OCI-LY3 (cell line): ENCODE measurements at regions not wholly inside any gene's neighbourhood (a gene's known extent, or its start where the extent isn't known, plus 50 kb on each side); places are given as distances from the start of the nearest gene placed in this dataset.

Experiments
- H2AFZ ChIP-seq: fragments of 200-600, 300-600 bp; shearing (Covaris generic); 2 replicates; pipeline ENCODE4 v1.6.0; 2014; ENCODE audit warnings: antibody characterized with exemption, low read depth, low read length
- H3K27ac ChIP-seq: fragments of 200-600, 300-600 bp; sonication (generic); 2 replicates; pipeline ENCODE4 v1.5.1; 2014; ENCODE audit warnings: mild to moderate bottlenecking, low read length, moderate library complexity, mixed read lengths
- H3K27me3 ChIP-seq: fragments of 200-600, 300-600 bp; sonication (generic); 2 replicates; pipeline ENCODE4 v1.6.1; 2014; ENCODE audit warnings: low read depth, low read length, mixed read lengths
- H3K36me3 ChIP-seq: fragments of 200-600, 300-600 bp; sonication (generic); replicated peaks from 2 replicates; pipeline ENCODE3; 2014; ENCODE audit warnings: low read depth, low read length, mixed read lengths
- H3K4me1 ChIP-seq: fragments of 300-600, 200-600 bp; sonication (generic); 2 replicates; pipeline ENCODE4 v1.6.1; 2014; ENCODE audit warnings: low read length, mixed read lengths
- H3K4me2 ChIP-seq: fragments of 200-600, 300-600 bp; sonication (generic); 2 replicates; pipeline ENCODE4 v1.6.1; 2014; ENCODE audit warnings: low read length, mixed read lengths
- H3K4me3 ChIP-seq: fragments of 300-600, 200-600 bp; sonication (generic); 2 replicates; pipeline ENCODE4 v1.5.1; 2014; ENCODE audit warnings: antibody characterized with exemption, mild to moderate bottlenecking, low read length, moderate library complexity
- H3K79me2 ChIP-seq: fragments of 300-600, 200-600 bp; shearing (Covaris generic); 2 replicates; pipeline ENCODE4 v1.6.1; 2014; ENCODE audit warnings: mild to moderate bottlenecking, low read length, mixed read lengths
- H3K9ac ChIP-seq: fragments of 300-600, 200-600 bp; shearing (Covaris generic); 2 replicates; pipeline ENCODE4 v1.6.0; 2014; ENCODE audit warnings: mild to moderate bottlenecking, low read length, moderate library complexity
- H3K9me3 ChIP-seq: fragments of 200-600, 300-600 bp; shearing (Covaris generic); 2 replicates; pipeline ENCODE4 v1.6.1; 2014; ENCODE audit warnings: low read length, mixed read lengths; ENCODE audit not compliant: insufficient read depth
- H4K20me1 ChIP-seq: fragments of 200-600, 300-600 bp; sonication (generic); 2 replicates; pipeline ENCODE4 v1.6.1; 2016; ENCODE audit warnings: low read length, mixed read lengths; ENCODE audit not compliant: insufficient read depth
- CTCF ChIP-seq: fragments of 200-600, 300-600 bp; sonication (generic); IDR thresholded peaks from 2 replicates; pipeline ENCODE4 v1.5.1; 2014; ENCODE audit warnings: antibody characterized with exemption, low read length, low read depth
- EZH2phosphoT487 ChIP-seq: fragments of 200-600 bp; shearing (Covaris generic); IDR thresholded peaks from 2 replicates; pipeline ENCODE4 v1.6.1; 2018; ENCODE audit warnings: antibody characterized with exemption, mixed run types, low read depth

GRCh38 chr10:120018695-120019094 is 126.2 kb downstream of the SEC23IP start:
- H2AFZ ChIP-seq = no peak overlapping the region

GRCh38 chr10:120019568-120019967 is 127.0 kb downstream of the SEC23IP start:
- H3K9me3 ChIP-seq = no peaks in the 10 kb centered on the region
- H2AFZ ChIP-seq = no peak overlapping the region
- H3K36me3 ChIP-seq = no peaks in the 10 kb centered on the region
- no peak overlapping the region for H3K27ac ChIP-seq
- no peaks in the 10 kb centered on the region for H4K20me1 ChIP-seq
- no peak overlapping the region for H3K4me2 ChIP-seq
- H3K9ac ChIP-seq = no peak overlapping the region
- TF ChIP-seq CTCF (no peak), EZH2phosphoT487 (no peak)
- no peaks in the 10 kb centered on the region for H3K27me3 ChIP-seq
- H3K4me1 ChIP-seq = no peaks in the 10 kb centered on the region
- H3K79me2 ChIP-seq = no peaks in the 10 kb centered on the region
- H3K4me3 ChIP-seq = no peak overlapping the region

More at GRCh38 chr10:120018695-120019094, 126.2 kb downstream of the SEC23IP start:
- H3K4me3 ChIP-seq = no peak overlapping the region
- H3K9me3 ChIP-seq = no peaks in the 10 kb centered on the region
- H3K9ac ChIP-seq = no peak overlapping the region
- TF ChIP-seq CTCF = no peak
- no peak for TF ChIP-seq EZH2phosphoT487
- H3K27me3 ChIP-seq = no peaks in the 10 kb centered on the region
- no peaks in the 10 kb centered on the region for H3K4me1 ChIP-seq
- H3K79me2 ChIP-seq = no peaks in the 10 kb centered on the region
- no peak overlapping the region for H3K27ac ChIP-seq
- H4K20me1 ChIP-seq = no peaks in the 10 kb centered on the region
- H3K4me2 ChIP-seq = no peak overlapping the region
- H3K36me3 ChIP-seq = no peaks in the 10 kb centered on the region

GRCh38 chr10:120022357-120022756 is 129.8 kb downstream of the SEC23IP start:
- no peak overlapping the region for H3K4me3 ChIP-seq
- no peaks in the 10 kb centered on the region for H3K9me3 ChIP-seq
- H3K27me3 ChIP-seq = no peaks in the 10 kb centered on the region
- no peak overlapping the region for H3K27ac ChIP-seq
- H3K36me3 ChIP-seq = no peaks in the 10 kb centered on the region
- no peak overlapping the region for H3K9ac ChIP-seq
- H4K20me1 ChIP-seq = no peaks in the 10 kb centered on the region
- no peak overlapping the region for H2AFZ ChIP-seq
- no peak overlapping the region for H3K4me2 ChIP-seq
- H3K79me2 ChIP-seq = no peaks in the 10 kb centered on the region
- TF ChIP-seq CTCF (no peak), EZH2phosphoT487 (no peak)
- no peaks in the 10 kb centered on the region for H3K4me1 ChIP-seq

GRCh38 chr10:120034236-120034635 is 141.7 kb downstream of the SEC23IP start:
- Histone ChIP-seq H3K4me2 (no peak overlapping the region), H3K4me1 (no peaks in the 10 kb centered on the region), H3K9me3 (no peaks in the 10 kb centered on the region), H2AFZ (no peak overlapping the region), H3K27me3 (no peaks in the 10 kb centered on the region), H3K36me3 (no peaks in the 10 kb centered on the region), H3K79me2 (no peaks in the 10 kb centered on the region), H4K20me1 (no peaks in the 10 kb centered on the region), H3K27ac (no peak overlapping the region), H3K9ac (no peak overlapping the region), H3K4me3 (no peak overlapping the region)
- TF ChIP-seq EZH2phosphoT487 (no peak), CTCF (no peak)
